CD14-positive monocyte (primary cell): ENCODE measurements at regions not wholly inside any gene's neighbourhood (a gene's known extent, or its start where the extent isn't known, plus 50 kb on each side); places are given as distances from the start of the nearest gene placed in this dataset.

Experiments
- DNase-seq, 3 donors: peaks; one replicate each; pipeline ENCODE4 v3.0.0-alpha.2; 2011 to 2022
- H2AFZ ChIP-seq: 2 replicates; pipeline ENCODE4 v1.6.0; 2012; ENCODE audit warnings: mild to moderate bottlenecking, low read depth, low read length, inconsistent platforms; ENCODE audit not compliant: insufficient read depth, poor library complexity, severe bottlenecking
- H3K27ac ChIP-seq, 2 donors: 1 replicate in 1 of 2; 2 replicates in 1 of 2; pipeline ENCODE4 v1.5.1; 2012 to 2013; ENCODE audit warnings: low read length in 2 of 2, control low read depth in 1 of 2, inconsistent platforms in 1 of 2, low read depth in 1 of 2, mild to moderate bottlenecking in 1 of 2
- H3K27me3 ChIP-seq, 2 donors: one replicate each; pipeline versions ENCODE4 v1.6.0 to v1.6.1; 2011 to 2013; ENCODE audit warnings: low read length in 2 of 2; ENCODE audit not compliant: control insufficient read depth in 2 of 2, insufficient read depth in 2 of 2
- H3K36me3 ChIP-seq, 2 donors: replicated peaks in 1 of 2; 1 replicate in 1 of 2; 2 replicates in 1 of 2; pipeline versions ENCODE4 v1.5.1 to v1.6.1; 2012 to 2013; ENCODE audit warnings: low read length in 2 of 2, control low read depth in 1 of 2, inconsistent platforms in 1 of 2, mild to moderate bottlenecking in 1 of 2; ENCODE audit not compliant: insufficient read depth in 2 of 2, control insufficient read depth in 1 of 2
- H3K4me1 ChIP-seq, 2 donors: 1 replicate in 1 of 2; 2 replicates in 1 of 2; pipeline versions ENCODE4 v1.5.1 to v1.6.1; 2012 to 2013; ENCODE audit warnings: low read length in 2 of 2, control low read depth in 1 of 2, inconsistent platforms in 1 of 2, mild to moderate bottlenecking in 1 of 2, moderate library complexity in 1 of 2; ENCODE audit not compliant: insufficient read depth in 2 of 2, control insufficient read depth in 1 of 2
- H3K4me2 ChIP-seq: replicated peaks from 2 replicates; pipeline ENCODE3; 2012; ENCODE audit warnings: low read length, moderate library complexity, mild to moderate bottlenecking; ENCODE audit not compliant: poor library complexity, severe bottlenecking; ENCODE audit errors: extremely low read depth
- H3K4me3 ChIP-seq, 3 experiments: fragments of 200-600 bp in 1 of 3; sonication (generic) in 1 of 3; replicated peaks in 1 of 3; 1 replicate in 2 of 3; 2 replicates in 1 of 3; pipeline ENCODE4 v1.5.1; 2011 to 2013; ENCODE audit warnings: low read length in 3 of 3, mild to moderate bottlenecking in 3 of 3, control low read depth in 2 of 3, low read depth in 2 of 3, inconsistent platforms in 1 of 3, moderate library complexity in 1 of 3
- H3K79me2 ChIP-seq: 2 replicates; pipeline ENCODE4 v1.6.0; 2012; ENCODE audit warnings: mild to moderate bottlenecking, control low read depth, inconsistent platforms, low read length, moderate library complexity; ENCODE audit not compliant: insufficient read depth
- H3K9ac ChIP-seq: 2 replicates; pipeline ENCODE4 v1.6.0; 2017; ENCODE audit warnings: low read length, mild to moderate bottlenecking; ENCODE audit not compliant: insufficient read depth, poor library complexity, severe bottlenecking
- H3K9me3 ChIP-seq, 2 donors: replicated peaks in 1 of 2; 1 replicate in 1 of 2; 2 replicates in 1 of 2; pipeline versions ENCODE4 v1.5.1 to v1.6.1; 2012 to 2013; ENCODE audit warnings: low read length in 2 of 2, control low read depth in 1 of 2; ENCODE audit not compliant: control insufficient read depth in 1 of 2, insufficient read depth in 1 of 2
- H4K20me1 ChIP-seq: 2 replicates; pipeline ENCODE4 v1.6.0; 2012; ENCODE audit warnings: mild to moderate bottlenecking, low read length, control low read depth, moderate library complexity; ENCODE audit not compliant: insufficient read depth
- H3K27ac Mint-ChIP-seq, 7 donors: one replicate each; pipeline ENCODE4 v1.8.0; 2020; ENCODE audit warnings: mild to moderate bottlenecking in 7 of 7, mixed read lengths in 7 of 7, moderate library complexity in 6 of 7, inconsistent platforms in 2 of 7
- H3K27me3 Mint-ChIP-seq, 3 donors: one replicate each; pipeline ENCODE4 v1.8.0; 2021 to 2022; ENCODE audit warnings: low read depth in 3 of 3, mild to moderate bottlenecking in 3 of 3, mixed read lengths in 3 of 3, moderate library complexity in 3 of 3, inconsistent platforms in 1 of 3
- H3K36me3 Mint-ChIP-seq, 2 donors: one replicate each; pipeline ENCODE4 v1.8.0; 2020; ENCODE audit warnings: mixed read lengths in 2 of 2, inconsistent platforms in 1 of 2, mild to moderate bottlenecking in 1 of 2
- H3K4me1 Mint-ChIP-seq: one replicate; pipeline ENCODE4 v1.8.0; 2020; ENCODE audit warnings: mild to moderate bottlenecking, mixed read lengths
- H3K4me3 Mint-ChIP-seq, 2 donors: one replicate each; pipeline ENCODE4 v1.8.0; 2020; ENCODE audit warnings: mild to moderate bottlenecking in 2 of 2, mixed read lengths in 2 of 2, moderate library complexity in 1 of 2
- H3K9me3 Mint-ChIP-seq, 7 donors: one replicate each; pipeline ENCODE4 v1.8.0; 2020 to 2022; ENCODE audit warnings: mixed read lengths in 7 of 7, mild to moderate bottlenecking in 6 of 7, moderate library complexity in 6 of 7, inconsistent platforms in 2 of 7
- WGBS: methylation state at CpG from one replicate; pipeline ENCODE4 v1.1.5; 2013; ENCODE audit warnings: missing lambda C conversion rate; ENCODE audit not compliant: insufficient coverage; 5-methylcytosine and 5-hydroxymethylcytosine counted together
- intact Hi-C, 2 donors: fragments of 100-400 bp; cut with micrococcal nuclease; formaldehyde crosslinking; loops; one replicate each; pipeline versions ENCODE4 v1.15.0 to v1.15.1; 2023
- TF ChIP-seq, protein P1 (sequence below): fragments of 200-600 bp; IDR thresholded peaks from one replicate; pipeline ENCODE4 v1.8.0; 2022; ENCODE audit warnings: antibody characterized with exemption, mild to moderate bottlenecking

DNA sequence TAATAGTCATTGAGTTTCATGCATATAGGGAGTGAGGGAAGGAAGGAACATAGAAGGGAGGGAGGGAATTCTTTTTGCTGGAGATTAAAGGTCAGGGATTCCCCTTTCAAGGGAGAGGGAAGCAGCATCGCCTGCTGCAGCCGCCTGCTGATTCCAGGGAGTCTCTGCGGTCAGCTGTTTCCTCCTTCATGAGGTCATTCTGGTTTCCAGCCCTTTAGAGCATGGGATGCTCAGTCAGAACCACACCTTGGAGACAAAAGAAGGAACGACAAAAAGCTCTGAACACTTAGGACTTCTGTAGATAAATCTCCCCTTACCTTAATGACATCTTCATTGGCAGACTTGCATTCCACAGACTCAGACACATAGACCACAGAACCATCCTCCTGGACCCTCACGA is 923.0 kb upstream of the TMEM132C start:
- no peaks in the 10 kb centered on the region for H3K27me3 ChIP-seq
- Mint-ChIP-seq H3K27ac (no peak overlapping the region), H3K4me1 (no peaks in the 10 kb centered on the region), H3K4me3 (no peak overlapping the region), H3K27me3 (peaks cover 0 to 3% (median 2%) of the 10 kb centered on the region in 3 donors), H3K9me3 (peaks cover 4 to 16% (median 10%) of the 10 kb centered on the region in 7 donors), H3K36me3 (no peaks in the 10 kb centered on the region)
- H3K4me3 ChIP-seq = no peak overlapping the region
- no peaks in the 10 kb centered on the region for H3K36me3 ChIP-seq
- TF ChIP-seq, protein P1, sequence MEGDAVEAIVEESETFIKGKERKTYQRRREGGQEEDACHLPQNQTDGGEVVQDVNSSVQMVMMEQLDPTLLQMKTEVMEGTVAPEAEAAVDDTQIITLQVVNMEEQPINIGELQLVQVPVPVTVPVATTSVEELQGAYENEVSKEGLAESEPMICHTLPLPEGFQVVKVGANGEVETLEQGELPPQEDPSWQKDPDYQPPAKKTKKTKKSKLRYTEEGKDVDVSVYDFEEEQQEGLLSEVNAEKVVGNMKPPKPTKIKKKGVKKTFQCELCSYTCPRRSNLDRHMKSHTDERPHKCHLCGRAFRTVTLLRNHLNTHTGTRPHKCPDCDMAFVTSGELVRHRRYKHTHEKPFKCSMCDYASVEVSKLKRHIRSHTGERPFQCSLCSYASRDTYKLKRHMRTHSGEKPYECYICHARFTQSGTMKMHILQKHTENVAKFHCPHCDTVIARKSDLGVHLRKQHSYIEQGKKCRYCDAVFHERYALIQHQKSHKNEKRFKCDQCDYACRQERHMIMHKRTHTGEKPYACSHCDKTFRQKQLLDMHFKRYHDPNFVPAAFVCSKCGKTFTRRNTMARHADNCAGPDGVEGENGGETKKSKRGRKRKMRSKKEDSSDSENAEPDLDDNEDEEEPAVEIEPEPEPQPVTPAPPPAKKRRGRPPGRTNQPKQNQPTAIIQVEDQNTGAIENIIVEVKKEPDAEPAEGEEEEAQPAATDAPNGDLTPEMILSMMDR = no peak
- no peaks in the 10 kb centered on the region for H4K20me1 ChIP-seq
- H2AFZ ChIP-seq = no peak overlapping the region
- peaks cover 0 to 16% of the 10 kb centered on the region in 2 donors for H3K9me3 ChIP-seq
- no peak overlapping the region for H3K4me2 ChIP-seq
- no peaks in the 10 kb centered on the region for H3K4me1 ChIP-seq
- H3K27ac ChIP-seq = no peak overlapping the region
- 68% methylated on average over 4 of the region's 5 CpGs for WGBS
- H3K79me2 ChIP-seq = no peaks in the 10 kb centered on the region
- no peak overlapping the region for H3K9ac ChIP-seq
- no peak for DNase-seq
- intact Hi-C loops = no loop called here

DNA sequence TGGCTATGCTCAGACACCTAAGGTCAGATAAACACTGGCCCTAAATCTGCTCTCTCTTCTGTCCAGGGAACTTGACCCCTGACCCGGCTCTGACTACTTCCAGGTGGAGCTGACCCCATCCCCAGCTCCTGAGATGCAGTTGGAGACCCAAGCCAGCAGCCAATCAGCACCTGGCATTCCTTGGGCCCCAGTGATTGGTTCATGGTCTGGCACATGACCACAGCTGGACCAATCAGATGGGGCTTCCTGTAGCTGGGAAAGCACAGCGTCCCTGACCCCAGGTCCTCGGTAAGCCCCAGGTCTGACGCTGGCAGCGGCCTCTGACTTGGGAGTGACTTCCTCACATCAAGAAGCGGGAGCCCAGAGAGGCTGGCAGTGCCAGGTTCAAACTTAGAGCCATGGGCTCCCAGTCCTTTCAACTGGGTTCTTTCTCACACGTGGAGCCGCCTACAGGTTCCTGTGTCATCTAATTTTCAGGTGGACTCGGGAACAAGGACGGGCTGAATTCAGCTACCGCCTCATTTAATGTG is 915.4 kb upstream of the TMEM132C start:
- Histone ChIP-seq H3K4me1 (no peaks in the 10 kb centered on the region), H2AFZ (no peak overlapping the region), H3K4me3 (no peak overlapping the region), H3K79me2 (no peaks in the 10 kb centered on the region), H3K36me3 (no peaks in the 10 kb centered on the region), H4K20me1 (no peaks in the 10 kb centered on the region), H3K4me2 (no peak overlapping the region), H3K9me3 (peaks cover 9 to 18% of the 10 kb centered on the region in 2 donors), H3K27me3 (no peaks in the 10 kb centered on the region), H3K9ac (no peak overlapping the region), H3K27ac (no peak overlapping the region)
- Mint-ChIP-seq H3K36me3 (no peaks in the 10 kb centered on the region), H3K9me3 (peaks cover 4 to 13% (median 9%) of the 10 kb centered on the region in 7 donors), H3K27ac (no peak overlapping the region), H3K27me3 (peaks cover 0 to 2% (median 0%) of the 10 kb centered on the region in 3 donors), H3K4me1 (no peaks in the 10 kb centered on the region), H3K4me3 (no peak overlapping the region)
- DNase-seq = no peak
- intact Hi-C loops = no loop called here
- TF ChIP-seq, protein P1 = no peak
- 91% methylated on average over 11 of the region's 11 CpGs for WGBS
